ENCODE measurements at regions not wholly inside any gene's neighbourhood (a gene's known extent, or its start where the extent isn't known, plus 50 kb on each side); places are given as distances from the start of the nearest gene placed in this dataset.

GRCh38 chrX:149185087-149185486, 320.0 kb downstream of the IDS start:
- TF ChIP-seq CTCF (conservative IDR thresholded peaks at IDR 0.05) (no peak), EZH2 (IDR thresholded peaks at IDR 0.05; ENCODE audit: low read depth) (no peak)

All from PC-9 (cell line).